CD14-positive monocyte (primary cell): ENCODE measurements at regions not wholly inside any gene's neighbourhood (a gene's known extent, or its start where the extent isn't known, plus 50 kb on each side); places are given as distances from the start of the nearest gene placed in this dataset.

Experiments used
- DNase-seq, 3 donors: peaks; one replicate each; pipeline ENCODE4 v3.0.0-alpha.2; 2011 to 2022
- H2AFZ ChIP-seq: 2 replicates; pipeline ENCODE4 v1.6.0; 2012; ENCODE audit warnings: mild to moderate bottlenecking, low read depth, low read length, inconsistent platforms; ENCODE audit not compliant: insufficient read depth, poor library complexity, severe bottlenecking
- H3K27ac ChIP-seq, 2 donors: 1 replicate in 1 of 2; 2 replicates in 1 of 2; pipeline ENCODE4 v1.5.1; 2012 to 2013; ENCODE audit warnings: low read length in 2 of 2, control low read depth in 1 of 2, inconsistent platforms in 1 of 2, low read depth in 1 of 2, mild to moderate bottlenecking in 1 of 2
- H3K27me3 ChIP-seq, 2 donors: one replicate each; pipeline versions ENCODE4 v1.6.0 to v1.6.1; 2011 to 2013; ENCODE audit warnings: low read length in 2 of 2; ENCODE audit not compliant: control insufficient read depth in 2 of 2, insufficient read depth in 2 of 2
- H3K36me3 ChIP-seq, 2 donors: replicated peaks in 1 of 2; 1 replicate in 1 of 2; 2 replicates in 1 of 2; pipeline versions ENCODE4 v1.5.1 to v1.6.1; 2012 to 2013; ENCODE audit warnings: low read length in 2 of 2, control low read depth in 1 of 2, inconsistent platforms in 1 of 2, mild to moderate bottlenecking in 1 of 2; ENCODE audit not compliant: insufficient read depth in 2 of 2, control insufficient read depth in 1 of 2
- H3K4me1 ChIP-seq, 2 donors: 1 replicate in 1 of 2; 2 replicates in 1 of 2; pipeline versions ENCODE4 v1.5.1 to v1.6.1; 2012 to 2013; ENCODE audit warnings: low read length in 2 of 2, control low read depth in 1 of 2, inconsistent platforms in 1 of 2, mild to moderate bottlenecking in 1 of 2, moderate library complexity in 1 of 2; ENCODE audit not compliant: insufficient read depth in 2 of 2, control insufficient read depth in 1 of 2
- H3K4me2 ChIP-seq: replicated peaks from 2 replicates; pipeline ENCODE3; 2012; ENCODE audit warnings: low read length, moderate library complexity, mild to moderate bottlenecking; ENCODE audit not compliant: poor library complexity, severe bottlenecking; ENCODE audit errors: extremely low read depth
- H3K4me3 ChIP-seq, 3 experiments: fragments of 200-600 bp in 1 of 3; sonication (generic) in 1 of 3; replicated peaks in 1 of 3; 1 replicate in 2 of 3; 2 replicates in 1 of 3; pipeline ENCODE4 v1.5.1; 2011 to 2013; ENCODE audit warnings: low read length in 3 of 3, mild to moderate bottlenecking in 3 of 3, control low read depth in 2 of 3, low read depth in 2 of 3, inconsistent platforms in 1 of 3, moderate library complexity in 1 of 3
- H3K79me2 ChIP-seq: 2 replicates; pipeline ENCODE4 v1.6.0; 2012; ENCODE audit warnings: mild to moderate bottlenecking, control low read depth, inconsistent platforms, low read length, moderate library complexity; ENCODE audit not compliant: insufficient read depth
- H3K9ac ChIP-seq: 2 replicates; pipeline ENCODE4 v1.6.0; 2017; ENCODE audit warnings: low read length, mild to moderate bottlenecking; ENCODE audit not compliant: insufficient read depth, poor library complexity, severe bottlenecking
- H3K9me3 ChIP-seq, 2 donors: replicated peaks in 1 of 2; 1 replicate in 1 of 2; 2 replicates in 1 of 2; pipeline versions ENCODE4 v1.5.1 to v1.6.1; 2012 to 2013; ENCODE audit warnings: low read length in 2 of 2, control low read depth in 1 of 2; ENCODE audit not compliant: control insufficient read depth in 1 of 2, insufficient read depth in 1 of 2
- H4K20me1 ChIP-seq: 2 replicates; pipeline ENCODE4 v1.6.0; 2012; ENCODE audit warnings: mild to moderate bottlenecking, low read length, control low read depth, moderate library complexity; ENCODE audit not compliant: insufficient read depth
- H3K27ac Mint-ChIP-seq, 7 donors: one replicate each; pipeline ENCODE4 v1.8.0; 2020; ENCODE audit warnings: mild to moderate bottlenecking in 7 of 7, mixed read lengths in 7 of 7, moderate library complexity in 6 of 7, inconsistent platforms in 2 of 7
- H3K27me3 Mint-ChIP-seq, 3 donors: one replicate each; pipeline ENCODE4 v1.8.0; 2021 to 2022; ENCODE audit warnings: low read depth in 3 of 3, mild to moderate bottlenecking in 3 of 3, mixed read lengths in 3 of 3, moderate library complexity in 3 of 3, inconsistent platforms in 1 of 3
- H3K36me3 Mint-ChIP-seq, 2 donors: one replicate each; pipeline ENCODE4 v1.8.0; 2020; ENCODE audit warnings: mixed read lengths in 2 of 2, inconsistent platforms in 1 of 2, mild to moderate bottlenecking in 1 of 2
- H3K4me1 Mint-ChIP-seq: one replicate; pipeline ENCODE4 v1.8.0; 2020; ENCODE audit warnings: mild to moderate bottlenecking, mixed read lengths
- H3K4me3 Mint-ChIP-seq, 2 donors: one replicate each; pipeline ENCODE4 v1.8.0; 2020; ENCODE audit warnings: mild to moderate bottlenecking in 2 of 2, mixed read lengths in 2 of 2, moderate library complexity in 1 of 2
- H3K9me3 Mint-ChIP-seq, 7 donors: one replicate each; pipeline ENCODE4 v1.8.0; 2020 to 2022; ENCODE audit warnings: mixed read lengths in 7 of 7, mild to moderate bottlenecking in 6 of 7, moderate library complexity in 6 of 7, inconsistent platforms in 2 of 7
- CTCF ChIP-seq: fragments of 200-600 bp; IDR thresholded peaks from one replicate; pipeline ENCODE4 v1.8.0; 2022; ENCODE audit warnings: antibody characterized with exemption, mild to moderate bottlenecking
- WGBS: methylation state at CpG from one replicate; pipeline ENCODE4 v1.1.5; 2013; ENCODE audit warnings: missing lambda C conversion rate; ENCODE audit not compliant: insufficient coverage; 5-methylcytosine and 5-hydroxymethylcytosine counted together
- intact Hi-C, 2 donors: fragments of 100-400 bp; cut with micrococcal nuclease; formaldehyde crosslinking; loops; one replicate each; pipeline versions ENCODE4 v1.15.0 to v1.15.1; 2023

- peaks cover 6 to 24% (median 14%) of the 10 kb centered on the region in 7 donors for H3K9me3 Mint-ChIP-seq
- DNase-seq: no peak
- H3K36me3 Mint-ChIP-seq: no peaks in the 10 kb centered on the region
- no peaks in the 10 kb centered on the region for H4K20me1 ChIP-seq
- H2AFZ ChIP-seq: no peak overlapping the region
- no peak overlapping the region for H3K4me3 Mint-ChIP-seq
- no peak for TF ChIP-seq CTCF
- no peaks in the 10 kb centered on the region for H3K27me3 Mint-ChIP-seq
- H3K27ac Mint-ChIP-seq: no peak overlapping the region
- intact Hi-C loops: no loop called here
- no peak overlapping the region for H3K4me2 ChIP-seq
- no peak overlapping the region for H3K27ac ChIP-seq
- H3K4me1 Mint-ChIP-seq: no peaks in the 10 kb centered on the region
- no peak overlapping the region for H3K9ac ChIP-seq
- H3K27me3 ChIP-seq: no peaks in the 10 kb centered on the region
- no peak overlapping the region for H3K4me3 ChIP-seq
- H3K79me2 ChIP-seq: no peaks in the 10 kb centered on the region
- H3K9me3 ChIP-seq: peaks cover 11 to 17% of the 10 kb centered on the region in 2 donors
- no peaks in the 10 kb centered on the region for H3K36me3 ChIP-seq
- H3K4me1 ChIP-seq: no peaks in the 10 kb centered on the region
Observed at GRCh38 chr1:177723533-177723932, 246.3 kb downstream of the SEC16B start.

DNA sequence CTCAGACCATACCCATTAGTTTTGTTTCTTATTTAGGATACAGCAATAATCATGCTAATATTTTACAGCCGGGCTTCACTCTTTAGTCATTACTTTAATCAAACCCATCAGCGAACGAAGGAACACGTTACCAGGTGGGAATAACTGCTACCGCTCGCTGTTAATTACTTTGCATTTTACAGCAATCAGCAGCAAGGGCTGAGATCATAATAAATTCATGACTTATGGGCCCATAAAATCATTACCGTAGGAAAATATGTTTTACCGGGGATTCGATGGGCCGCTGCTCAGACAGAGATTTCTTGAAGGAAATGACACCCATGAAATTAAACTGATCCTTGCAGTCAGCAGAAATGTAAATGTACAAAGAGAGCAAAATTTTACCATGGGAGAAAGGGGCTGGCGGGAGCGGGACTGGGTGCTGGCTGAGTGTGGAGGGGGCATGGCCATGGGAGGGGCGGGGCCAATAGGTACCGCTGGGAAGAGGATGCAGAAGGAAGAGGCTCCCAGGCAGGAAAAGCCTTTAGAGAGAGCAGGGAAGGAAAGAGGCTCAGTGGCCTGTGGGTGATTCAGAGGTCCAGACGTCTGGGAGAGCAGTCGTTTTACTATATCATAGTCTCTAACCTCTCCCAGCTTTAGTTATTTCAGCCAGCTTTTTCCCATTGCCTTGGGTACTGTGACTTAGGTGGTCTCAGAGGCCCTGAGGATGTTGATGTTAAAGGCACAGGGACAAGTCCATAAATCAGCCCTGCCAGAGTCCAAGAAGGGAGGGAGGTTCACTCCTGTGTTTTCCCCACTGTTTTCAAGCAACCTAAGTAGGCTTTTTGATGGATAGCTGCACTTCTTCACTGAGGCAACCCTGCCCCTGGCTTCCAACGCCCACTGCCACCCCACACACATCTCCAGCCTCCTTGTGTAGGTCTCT, 258.9 kb downstream of the SEC16B start:
- Mint-ChIP-seq H3K27me3 (no peaks in the 10 kb centered on the region), H3K4me1 (no peaks in the 10 kb centered on the region), H3K36me3 (no peaks in the 10 kb centered on the region), H3K4me3 (no peak overlapping the region), H3K9me3 (peaks cover 0 to 17% (median 4%) of the 10 kb centered on the region in 7 donors), H3K27ac (no peak overlapping the region)
- H3K9ac ChIP-seq: no peak overlapping the region
- no peaks in the 10 kb centered on the region for H4K20me1 ChIP-seq
- H3K4me1 ChIP-seq: no peaks in the 10 kb centered on the region
- no peaks in the 10 kb centered on the region for H3K36me3 ChIP-seq
- no peak for TF ChIP-seq CTCF
- H3K4me3 ChIP-seq: no peak overlapping the region
- H2AFZ ChIP-seq: no peak overlapping the region
- WGBS: 94% methylated on average over 13 of the region's 17 CpGs
- no peaks in the 10 kb centered on the region for H3K79me2 ChIP-seq
- peaks cover 0 to 6% of the 10 kb centered on the region in 2 donors for H3K9me3 ChIP-seq
- H3K4me2 ChIP-seq: no peak overlapping the region
- no peak for DNase-seq
- no peaks in the 10 kb centered on the region for H3K27me3 ChIP-seq
- intact Hi-C loops: no loop called here
- no peak overlapping the region for H3K27ac ChIP-seq
